ENCODE measurements at regions not wholly inside any gene's neighbourhood (a gene's known extent, or its start where the extent isn't known, plus 50 kb on each side); places are given as distances from the start of the nearest gene placed in this dataset.

DNA sequence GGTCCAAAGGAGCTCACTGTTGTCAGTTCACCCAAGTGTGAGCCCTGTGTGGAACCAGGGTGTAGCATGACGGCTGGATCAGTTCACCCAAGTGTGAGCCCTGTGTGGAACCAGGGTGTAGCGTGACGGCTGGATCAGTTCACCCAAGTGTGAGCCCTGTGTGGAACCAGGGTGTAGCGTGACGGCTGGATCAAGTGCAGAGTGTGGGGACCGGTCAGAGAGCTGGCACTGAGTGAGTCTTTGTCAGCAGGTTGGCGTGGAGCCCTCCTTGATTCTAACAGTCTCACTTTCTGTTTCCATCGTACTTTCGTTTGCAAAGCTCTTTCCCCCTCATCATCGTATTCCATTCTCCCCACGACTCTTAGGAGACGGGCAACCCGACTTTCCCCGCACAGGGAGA is 57.9 kb upstream of the DLG1 start:
- no peaks in the 10 kb centered on the region for H4K20me1 ChIP-seq (ENCODE audit: control insufficient read depth, insufficient read depth, insufficient read length)
- H2BK20ac ChIP-seq (ENCODE audit: low read depth, low read length, poor library complexity, severe bottlenecking), result no peak overlapping the region
- Mint-ChIP-seq H3K4me3 (no peak overlapping the region), H3K9me3 (peaks cover 29% of the 10 kb centered on the region in 2 experiments), H3K4me1 (peaks cover 19 to 32% of the 10 kb centered on the region in 2 experiments), H3K27me3 (ENCODE audit: low read depth) (peaks cover 3% of the 10 kb centered on the region), H3K27ac (no peak overlapping the region), H3K36me3 (ENCODE audit: insufficient read depth in 1 of 3, low read depth in 3 of 3) (peaks cover 16 to 27% (median 25%) of the 10 kb centered on the region in 3 experiments)
- no peak overlapping the region for H2BK15ac ChIP-seq (ENCODE audit: low read depth, low read length)
- H3K23ac ChIP-seq (ENCODE audit: insufficient read length, low read depth, low read length), result no peak overlapping the region
- no peak overlapping the region for H3K14ac ChIP-seq (ENCODE audit: insufficient read depth, low read length)
- no peak overlapping the region for H2AK5ac ChIP-seq (ENCODE audit: insufficient read length, low read length)
- H2BK120ac ChIP-seq (ENCODE audit: low read depth, low read length, poor library complexity, severe bottlenecking), result no peak overlapping the region
- H3K18ac ChIP-seq (ENCODE audit: insufficient read length, low read depth, low read length), result no peak overlapping the region
- no peaks in the 10 kb centered on the region for H3K23me2 ChIP-seq (ENCODE audit: insufficient read length, low read depth, low read length, poor library complexity, severe bottlenecking)
- H4K5ac ChIP-seq (ENCODE audit: insufficient read length, low read depth, low read length), result no peak overlapping the region
- no peak overlapping the region for H3K9ac ChIP-seq (ENCODE audit: extremely low read depth, insufficient read length, low read length)
- H3K4me1 ChIP-seq (ENCODE audit: insufficient read depth, low read length), result no peaks in the 10 kb centered on the region
- H3K27ac ChIP-seq (ENCODE audit: insufficient read length, low read depth, low read length), result no peak overlapping the region
- no peak overlapping the region for H3T11ph ChIP-seq (ENCODE audit: low read length)
- DNase-seq, result no peak
- H3K27me3 ChIP-seq (ENCODE audit: insufficient read depth, low read length), result no peaks in the 10 kb centered on the region
- H3K79me1 ChIP-seq (ENCODE audit: insufficient read depth, low read depth, low read length, poor library complexity, severe bottlenecking), result no peaks in the 10 kb centered on the region
- no peak overlapping the region for H2AFZ ChIP-seq (ENCODE audit: low read length)
- H4K8ac ChIP-seq (replicated peaks; ENCODE audit: insufficient read length, low read depth, low read length), result no peak overlapping the region
- no peaks in the 10 kb centered on the region for H3K79me2 ChIP-seq (ENCODE audit: insufficient read depth, low read length)
- H3K56ac ChIP-seq (ENCODE audit: insufficient read length, low read depth, low read length), result no peak overlapping the region
- no peak overlapping the region for H4K91ac ChIP-seq (ENCODE audit: insufficient read length, low read depth, low read length)
- TF ChIP-seq, protein P1, sequence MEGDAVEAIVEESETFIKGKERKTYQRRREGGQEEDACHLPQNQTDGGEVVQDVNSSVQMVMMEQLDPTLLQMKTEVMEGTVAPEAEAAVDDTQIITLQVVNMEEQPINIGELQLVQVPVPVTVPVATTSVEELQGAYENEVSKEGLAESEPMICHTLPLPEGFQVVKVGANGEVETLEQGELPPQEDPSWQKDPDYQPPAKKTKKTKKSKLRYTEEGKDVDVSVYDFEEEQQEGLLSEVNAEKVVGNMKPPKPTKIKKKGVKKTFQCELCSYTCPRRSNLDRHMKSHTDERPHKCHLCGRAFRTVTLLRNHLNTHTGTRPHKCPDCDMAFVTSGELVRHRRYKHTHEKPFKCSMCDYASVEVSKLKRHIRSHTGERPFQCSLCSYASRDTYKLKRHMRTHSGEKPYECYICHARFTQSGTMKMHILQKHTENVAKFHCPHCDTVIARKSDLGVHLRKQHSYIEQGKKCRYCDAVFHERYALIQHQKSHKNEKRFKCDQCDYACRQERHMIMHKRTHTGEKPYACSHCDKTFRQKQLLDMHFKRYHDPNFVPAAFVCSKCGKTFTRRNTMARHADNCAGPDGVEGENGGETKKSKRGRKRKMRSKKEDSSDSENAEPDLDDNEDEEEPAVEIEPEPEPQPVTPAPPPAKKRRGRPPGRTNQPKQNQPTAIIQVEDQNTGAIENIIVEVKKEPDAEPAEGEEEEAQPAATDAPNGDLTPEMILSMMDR (conservative IDR thresholded peaks at IDR 0.05), result no peak
- WGBS (ENCODE audit: extremely low coverage, insufficient read length, low lambda C conversion rate), result no CpG with 5 or more reads among the region's 14 CpGs
- H2BK5ac ChIP-seq (ENCODE audit: insufficient read length, low read length), result no peak overlapping the region
- H3K9me3 ChIP-seq (ENCODE audit: control insufficient read depth, low read depth, low read length), result peaks cover 5% of the 10 kb centered on the region
- H2BK12ac ChIP-seq (ENCODE audit: insufficient read length, low read depth, low read length), result no peak overlapping the region
- no peak overlapping the region for H3K4me2 ChIP-seq (ENCODE audit: insufficient read depth, insufficient read length, low read length)
- no peak overlapping the region for H3K4ac ChIP-seq (ENCODE audit: low read depth, low read length)

Data from H9 (cell line).